NT2/D1 (cell line): ENCODE measurements at regions not wholly inside any gene's neighbourhood (a gene's known extent, or its start where the extent isn't known, plus 50 kb on each side); places are given as distances from the start of the nearest gene placed in this dataset.

Experiments
- YY1 ChIP-seq: IDR thresholded peaks from 2 replicates; pipeline ENCODE4 v1.6.1; 2011; ENCODE audit not compliant: insufficient read length, insufficient read depth
- ZNF274 ChIP-seq: IDR thresholded peaks from 2 replicates; pipeline ENCODE4 v1.6.1; 2011; ENCODE audit warnings: mild to moderate bottlenecking, low read depth, low read length

DNA sequence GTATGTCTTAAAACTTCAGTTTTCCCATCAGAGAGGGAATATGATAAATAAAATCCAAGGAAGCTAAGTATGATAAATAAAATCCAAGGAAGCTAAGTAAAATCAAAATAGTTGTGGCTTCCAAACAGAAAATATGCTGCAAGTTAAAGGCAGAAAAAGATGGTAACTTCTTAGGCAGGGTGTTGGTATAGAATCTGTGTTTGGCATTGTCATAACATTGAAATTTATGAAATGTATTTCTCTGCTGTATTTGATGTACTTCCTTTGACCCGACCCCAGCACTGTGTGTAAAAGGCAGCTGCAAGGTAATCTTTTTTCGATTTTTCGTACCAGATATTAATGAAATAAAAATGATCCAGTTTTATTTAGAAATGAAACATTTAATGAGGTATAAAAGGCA lies 537.2 kb downstream of the TFEC start:
- TF ChIP-seq YY1 (no peak), ZNF274 (no peak)
